ENCODE measurements at regions not wholly inside any gene's neighbourhood (a gene's known extent, or its start where the extent isn't known, plus 50 kb on each side); places are given as distances from the start of the nearest gene placed in this dataset.

DNA sequence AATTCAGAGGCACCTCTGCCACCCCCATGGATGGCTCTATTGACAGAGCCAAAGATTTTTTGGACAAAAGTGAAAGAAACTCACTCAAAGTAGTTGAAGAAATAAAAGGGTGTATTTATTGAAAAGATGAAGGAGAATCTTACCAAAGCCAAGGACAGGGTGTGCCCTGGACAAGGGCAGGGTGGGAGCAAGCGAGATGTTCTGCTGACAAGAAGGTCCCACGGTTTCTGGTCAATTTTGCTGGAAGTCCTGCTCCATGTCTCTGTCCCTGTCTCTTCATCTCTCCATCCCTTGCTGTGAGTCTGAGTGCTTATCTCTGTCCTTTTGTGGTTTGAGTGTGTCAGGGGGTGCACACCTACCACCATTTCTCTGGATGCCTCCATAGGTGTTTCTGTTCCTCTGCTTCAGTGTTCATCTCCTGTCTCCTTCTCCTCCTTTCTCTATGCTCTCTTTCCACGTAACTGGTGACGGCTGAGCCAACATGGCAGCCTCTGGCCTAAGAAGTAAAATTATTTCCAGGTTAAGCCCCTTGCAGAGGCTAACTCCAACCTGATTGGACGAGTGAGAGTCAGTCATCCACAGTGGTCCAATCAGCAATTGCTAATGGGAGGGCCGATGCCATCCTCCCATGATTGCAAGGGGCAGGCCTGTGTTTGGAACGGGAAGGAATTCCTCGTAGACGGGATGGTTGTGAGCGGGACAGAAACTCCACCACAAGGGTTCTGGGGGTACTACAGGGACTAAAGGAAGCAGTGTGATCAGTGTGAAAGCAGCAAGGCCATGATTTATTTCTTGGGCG lies 502.1 kb upstream of the CDH4 start:
- TF ChIP-seq, protein P1, sequence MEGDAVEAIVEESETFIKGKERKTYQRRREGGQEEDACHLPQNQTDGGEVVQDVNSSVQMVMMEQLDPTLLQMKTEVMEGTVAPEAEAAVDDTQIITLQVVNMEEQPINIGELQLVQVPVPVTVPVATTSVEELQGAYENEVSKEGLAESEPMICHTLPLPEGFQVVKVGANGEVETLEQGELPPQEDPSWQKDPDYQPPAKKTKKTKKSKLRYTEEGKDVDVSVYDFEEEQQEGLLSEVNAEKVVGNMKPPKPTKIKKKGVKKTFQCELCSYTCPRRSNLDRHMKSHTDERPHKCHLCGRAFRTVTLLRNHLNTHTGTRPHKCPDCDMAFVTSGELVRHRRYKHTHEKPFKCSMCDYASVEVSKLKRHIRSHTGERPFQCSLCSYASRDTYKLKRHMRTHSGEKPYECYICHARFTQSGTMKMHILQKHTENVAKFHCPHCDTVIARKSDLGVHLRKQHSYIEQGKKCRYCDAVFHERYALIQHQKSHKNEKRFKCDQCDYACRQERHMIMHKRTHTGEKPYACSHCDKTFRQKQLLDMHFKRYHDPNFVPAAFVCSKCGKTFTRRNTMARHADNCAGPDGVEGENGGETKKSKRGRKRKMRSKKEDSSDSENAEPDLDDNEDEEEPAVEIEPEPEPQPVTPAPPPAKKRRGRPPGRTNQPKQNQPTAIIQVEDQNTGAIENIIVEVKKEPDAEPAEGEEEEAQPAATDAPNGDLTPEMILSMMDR (IDR thresholded peaks at IDR 0.05), result no peak
- TF ChIP-seq EP300 (IDR thresholded peaks at IDR 0.05) (no peak), POLR2A (IDR thresholded peaks at IDR 0.05) (no peak)
